NCI-H2171 (cell line): ENCODE measurements at regions not wholly inside any gene's neighbourhood (a gene's known extent, or its start where the extent isn't known, plus 50 kb on each side); places are given as distances from the start of the nearest gene placed in this dataset.
"Not testable (repeated sequence)": the region's sequence is repeated elsewhere in the genome, so short reads cannot be mapped to it uniquely, and the experiment has no call there.

Source experiments
- DNase-seq: peaks from one replicate; lab custom pipeline; 2025; lab: John Stamatoyannopoulos, UW

DNA sequence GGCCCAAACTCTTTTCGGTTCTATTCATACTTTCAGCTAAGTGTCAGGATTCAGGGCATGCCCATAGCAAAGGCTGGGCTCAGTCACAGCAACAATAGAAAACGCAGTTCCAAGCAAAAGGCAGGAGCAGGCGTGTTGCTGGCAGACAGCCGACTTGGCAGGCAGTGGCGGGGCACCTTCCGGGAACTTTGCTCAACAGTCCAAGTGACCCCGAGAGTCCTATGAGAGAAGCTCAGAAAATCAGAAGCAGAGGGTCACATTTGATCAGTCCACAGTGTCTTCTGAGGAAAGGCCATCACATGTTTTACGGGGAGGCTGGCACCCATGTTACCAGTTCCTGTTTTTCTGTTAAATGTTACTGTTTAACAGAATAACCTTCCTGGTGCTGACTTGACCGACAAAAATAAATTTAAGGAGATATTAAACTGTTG lies 115.0 kb downstream of the DACT1 start:
- peak; percentile 25 for DNase-seq

DNA sequence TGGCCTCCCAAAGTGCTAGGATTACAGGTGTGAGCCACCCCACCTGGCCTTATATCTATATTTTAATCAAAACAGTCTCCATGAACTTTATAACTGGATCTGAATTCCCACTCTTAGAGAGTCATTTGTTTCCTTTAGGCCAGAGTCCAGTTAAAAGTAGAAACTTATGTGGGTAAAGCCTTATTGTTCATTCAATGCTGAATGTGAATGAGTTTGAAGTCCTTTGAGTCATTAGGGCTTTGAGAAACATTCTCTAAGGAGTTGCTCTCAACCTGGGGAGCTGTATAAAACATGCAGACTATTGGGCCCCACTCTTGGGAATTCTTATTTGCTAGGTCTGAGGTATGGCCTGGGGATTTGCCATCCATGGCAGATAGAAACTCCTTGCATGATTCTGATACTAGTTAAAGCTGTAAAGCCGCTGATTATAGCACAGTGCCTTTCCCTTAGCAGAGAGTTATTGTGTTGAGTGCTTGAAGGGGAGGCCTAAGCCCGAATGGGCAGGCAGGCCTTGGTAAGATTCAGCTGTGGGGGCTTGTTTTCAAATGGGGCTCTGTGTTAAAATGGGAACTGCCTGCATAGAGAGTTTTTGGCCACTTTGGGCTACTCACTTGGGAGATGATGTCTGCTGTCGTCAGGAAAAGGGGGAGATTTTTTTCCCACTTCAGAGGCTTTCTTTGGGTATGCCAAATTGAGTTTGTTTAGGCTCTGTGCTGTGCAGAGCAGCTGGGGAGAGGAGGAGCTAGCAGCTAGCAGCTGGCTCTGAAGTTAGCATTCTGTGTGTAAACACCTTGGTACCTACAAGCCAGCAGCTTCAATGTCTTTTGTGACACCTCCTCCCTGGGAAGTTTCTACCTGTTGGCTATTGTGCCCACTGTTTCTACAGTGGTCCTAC lies 117.5 kb downstream of the DACT1 start:
- DNase-seq, result peak; percentile 89

DNA sequence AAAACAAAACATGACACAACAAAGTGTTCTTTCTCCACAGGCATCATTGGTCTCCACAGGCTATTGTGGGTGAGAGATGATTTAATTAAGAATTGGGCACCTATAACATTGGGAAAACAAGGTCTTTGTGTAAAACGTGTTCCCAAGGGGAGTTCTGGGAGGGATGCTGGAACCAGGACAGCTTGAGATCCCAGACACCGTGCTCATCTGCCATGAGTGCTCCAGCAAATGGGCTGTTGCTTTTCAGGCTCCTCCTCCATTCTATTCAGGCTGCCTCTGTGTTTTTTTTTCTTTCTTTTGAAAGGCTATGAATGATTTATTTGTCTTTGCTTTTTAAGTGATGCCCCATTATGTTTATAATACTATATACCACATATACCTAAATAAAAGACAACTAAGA lies 122.4 kb downstream of the DACT1 start:
- peak; percentile 32 for DNase-seq

DNA sequence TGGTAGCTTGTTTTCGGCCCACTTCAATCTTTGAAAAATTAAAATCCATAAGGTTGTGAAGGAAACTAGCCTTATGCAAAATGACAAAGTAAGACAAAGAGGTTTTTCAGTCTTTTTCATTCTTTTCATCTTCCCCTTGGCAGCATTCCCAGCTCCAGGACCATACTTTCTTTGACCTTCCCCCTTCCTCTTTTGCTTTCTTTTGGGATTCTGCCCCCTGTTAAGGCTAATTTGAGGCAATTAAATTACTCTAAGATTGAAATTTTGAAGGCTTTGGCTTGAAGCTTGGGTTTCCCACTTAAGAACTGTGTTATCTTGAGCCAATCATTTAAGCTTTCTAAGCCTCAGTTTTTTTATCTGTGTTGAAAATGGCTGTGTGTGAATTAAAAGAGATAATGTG lies 124.9 kb downstream of the DACT1 start:
- no peak for DNase-seq

DNA sequence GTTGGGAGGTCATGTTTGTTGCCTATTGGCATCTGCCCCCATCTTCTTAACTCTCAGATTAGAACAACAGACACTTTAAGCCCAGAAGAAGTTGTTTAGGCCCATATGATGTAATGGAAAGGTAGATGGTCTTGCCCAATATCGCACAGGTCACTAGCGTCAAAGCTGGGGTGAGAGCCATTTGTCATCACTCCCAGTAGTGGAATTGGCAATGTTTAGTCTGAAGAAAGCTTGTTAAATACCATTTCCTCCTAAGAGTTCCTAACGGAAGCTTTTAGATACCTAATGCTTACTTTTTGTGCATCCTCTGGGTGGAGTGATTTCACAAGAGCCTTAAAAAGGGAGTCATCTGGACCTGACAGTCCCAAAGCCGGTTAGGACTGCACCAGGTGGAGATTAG lies 125.4 kb downstream of the DACT1 start:
- DNase-seq, result no peak

DNA sequence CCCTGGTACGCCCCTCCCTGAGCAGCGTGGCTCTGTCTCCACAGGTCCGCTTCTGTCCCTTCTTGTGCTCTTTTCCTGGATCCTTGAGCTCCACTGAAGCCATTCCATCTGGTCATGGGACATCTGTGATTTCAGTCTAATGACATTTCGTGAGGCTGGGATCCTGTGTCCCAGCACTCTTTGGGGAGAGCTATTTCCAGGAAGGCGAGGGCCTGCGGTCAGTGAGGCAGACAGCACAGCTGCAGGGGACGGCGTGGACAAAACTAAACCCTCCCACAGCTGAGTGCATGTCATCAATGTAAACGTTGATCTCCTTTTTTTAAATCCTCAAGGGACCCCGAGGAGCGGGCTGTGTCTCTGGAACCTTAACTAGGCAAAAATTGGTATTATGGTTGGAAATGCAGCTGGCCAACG lies 127.7 kb downstream of the DACT1 start:
- no peak for DNase-seq

DNA sequence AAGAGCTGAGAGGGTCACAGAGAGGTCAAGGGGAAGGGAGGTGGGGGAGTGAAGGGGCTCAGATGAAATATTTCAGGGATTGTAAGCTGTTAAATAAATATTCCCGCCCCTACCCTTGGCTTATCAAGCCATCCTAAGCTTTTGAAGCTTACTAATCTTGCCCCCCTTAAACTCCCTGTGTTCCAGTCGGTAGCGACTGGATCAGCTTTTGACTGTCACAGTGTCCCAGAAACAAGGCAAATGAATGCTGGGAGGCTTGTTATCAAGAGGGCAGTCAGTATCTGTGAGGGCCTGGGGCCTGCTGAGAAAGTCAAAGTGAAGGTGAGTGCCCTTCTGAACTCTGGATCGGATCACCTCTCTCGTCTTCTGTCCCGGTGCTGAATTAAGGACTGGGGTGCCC lies 128.1 kb downstream of the DACT1 start:
- DNase-seq, result no peak

DNA sequence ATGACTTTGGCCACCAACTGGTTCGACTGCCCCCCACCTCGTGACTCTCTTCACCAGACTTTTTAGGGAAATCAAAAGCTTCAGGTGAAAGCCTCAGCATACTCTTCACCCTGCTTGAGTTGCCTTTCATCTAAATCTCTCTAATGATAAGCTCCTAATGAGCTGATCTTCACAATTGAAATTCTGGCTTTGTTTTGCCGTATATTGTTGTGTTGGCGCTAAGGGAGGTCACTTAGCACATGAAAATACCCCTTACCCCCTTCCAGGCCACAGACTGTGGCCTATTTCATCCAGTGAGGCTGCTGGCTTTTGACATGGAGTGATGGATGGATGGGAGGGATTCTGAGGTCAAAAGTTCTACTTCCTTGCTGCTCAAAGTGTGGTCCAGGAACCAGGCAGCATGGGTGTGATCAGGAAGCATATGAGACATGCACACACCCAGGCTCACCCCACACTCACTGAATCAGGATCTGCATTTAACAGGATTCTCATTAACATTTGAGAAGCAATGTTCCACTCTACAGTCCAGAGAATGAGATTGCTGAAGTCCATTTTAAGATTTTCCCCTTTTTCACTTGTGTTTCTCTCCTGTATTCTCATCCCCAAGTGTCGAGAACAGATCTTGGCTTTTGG lies 131.4 kb downstream of the DACT1 start:
- no peak for DNase-seq

DNA sequence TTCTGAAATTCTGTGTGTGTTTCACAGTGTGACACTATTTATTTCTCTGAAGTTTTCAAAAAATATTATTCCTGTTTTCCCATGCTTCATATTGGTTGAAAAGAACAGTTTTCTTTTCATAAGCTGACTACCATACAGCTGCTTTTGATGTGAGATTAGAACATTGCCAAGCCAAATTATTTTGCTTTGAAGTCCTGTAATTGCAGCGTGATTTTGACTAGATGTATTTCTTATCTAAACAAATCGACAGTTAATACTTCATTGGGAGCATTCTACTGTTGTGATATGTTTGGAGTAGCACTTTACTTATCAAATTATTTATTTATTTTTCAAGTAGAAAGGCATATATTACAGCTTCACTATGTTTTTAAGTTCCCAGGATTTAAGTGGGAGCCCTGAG lies 132.0 kb downstream of the DACT1 start:
- DNase-seq, result no peak

DNA sequence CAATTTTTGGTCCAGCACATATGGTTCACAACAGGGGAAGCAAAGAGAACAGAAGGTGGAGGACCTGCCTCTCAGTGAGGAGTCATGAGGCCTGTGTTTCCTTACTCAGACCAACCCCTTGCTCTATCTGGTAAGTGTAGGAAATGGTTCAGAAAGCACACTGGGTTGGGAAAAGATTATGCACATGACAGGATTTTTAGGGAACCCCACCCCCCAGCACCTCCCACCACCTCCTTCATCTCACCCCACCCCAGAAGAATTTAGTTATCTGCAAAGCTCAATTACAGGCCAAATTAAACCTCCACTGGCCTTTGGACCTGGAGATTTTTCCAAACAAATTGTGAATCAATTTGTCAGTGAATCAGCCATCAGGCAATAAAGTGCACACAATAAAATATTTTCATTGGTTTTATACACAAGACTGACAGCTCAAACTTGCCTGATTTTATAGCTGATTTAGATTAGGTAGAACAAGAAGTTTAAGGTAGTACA lies 132.8 kb downstream of the DACT1 start:
- peak; percentile 31 for DNase-seq

DNA sequence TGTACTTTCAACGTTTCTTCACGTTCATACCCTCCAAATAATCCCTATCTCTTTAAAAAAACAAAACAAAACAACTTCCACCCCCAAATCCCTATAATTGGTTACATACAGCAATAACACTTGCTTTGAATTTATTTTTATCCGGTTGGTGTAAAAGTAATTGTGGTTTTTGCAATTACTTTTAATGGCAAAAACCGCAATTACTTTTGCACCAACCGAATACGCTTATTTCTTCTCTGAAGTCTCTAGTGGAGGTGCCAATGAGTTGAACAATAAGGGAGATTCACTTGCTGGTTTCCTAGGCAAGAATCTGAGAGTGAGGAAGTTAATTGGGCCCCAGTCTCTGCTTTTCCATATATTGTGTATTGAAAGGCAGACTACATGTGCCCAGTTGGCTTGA lies 133.3 kb downstream of the DACT1 start:
- DNase-seq, result no peak

DNA sequence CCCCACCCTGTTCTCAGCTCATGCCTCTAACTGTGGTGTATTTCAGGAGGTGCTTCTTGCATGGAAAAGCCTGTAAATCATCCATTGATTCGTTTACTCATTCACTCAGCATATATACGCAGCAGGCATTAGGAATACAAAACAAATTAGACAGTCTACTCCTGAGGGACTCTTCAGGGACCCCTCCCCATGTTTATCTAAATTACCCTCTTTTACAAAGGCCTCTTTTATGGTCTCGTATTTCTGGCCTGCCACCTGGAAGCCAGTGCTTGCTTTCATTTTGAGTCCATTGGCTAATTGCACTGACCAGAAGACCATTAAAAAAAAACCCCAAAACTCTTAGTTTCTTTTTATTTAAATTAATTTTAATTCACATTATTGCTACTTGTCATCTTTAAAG lies 134.4 kb downstream of the DACT1 start:
- DNase-seq, result no peak

DNA sequence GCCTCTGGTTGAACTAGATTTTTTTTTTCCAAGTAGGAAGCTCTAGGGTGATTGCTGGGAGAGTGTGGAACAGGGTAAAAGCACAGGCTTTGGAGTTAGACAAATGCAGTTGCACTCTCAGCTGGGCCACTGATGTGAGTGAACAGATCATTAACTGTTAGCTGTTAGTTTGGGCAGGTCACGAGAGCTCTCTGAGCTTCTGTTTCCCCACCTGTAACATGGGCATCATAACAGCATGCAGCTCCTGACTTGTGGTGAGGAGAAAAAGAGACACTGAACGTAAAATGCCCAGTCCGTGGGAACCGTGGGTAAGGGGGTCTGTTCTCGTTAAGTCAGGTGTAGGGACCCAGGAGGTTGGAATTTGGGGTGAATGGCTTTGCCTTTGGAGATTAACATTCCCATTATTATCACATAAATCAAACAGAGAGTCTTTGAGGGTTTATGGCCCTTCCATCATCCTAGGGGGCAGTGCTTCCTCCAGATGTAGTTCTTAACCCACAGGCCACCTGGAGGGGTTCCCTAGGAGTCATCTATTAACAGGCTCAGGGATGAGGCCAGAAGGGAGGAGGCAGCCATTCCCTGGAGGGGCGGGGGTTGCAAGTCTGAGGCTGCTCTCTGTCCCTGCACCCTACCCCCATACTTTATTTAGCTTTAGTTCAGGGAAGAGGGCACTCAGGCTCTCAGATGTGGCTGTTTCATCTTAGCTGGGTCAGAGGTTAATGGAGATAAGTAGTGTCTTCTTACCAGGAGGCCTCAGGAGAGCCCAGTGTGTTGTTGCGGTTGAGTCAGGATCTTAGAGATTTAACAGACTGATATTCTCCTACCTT lies 135.2 kb downstream of the DACT1 start:
- DNase-seq, result no peak

DNA sequence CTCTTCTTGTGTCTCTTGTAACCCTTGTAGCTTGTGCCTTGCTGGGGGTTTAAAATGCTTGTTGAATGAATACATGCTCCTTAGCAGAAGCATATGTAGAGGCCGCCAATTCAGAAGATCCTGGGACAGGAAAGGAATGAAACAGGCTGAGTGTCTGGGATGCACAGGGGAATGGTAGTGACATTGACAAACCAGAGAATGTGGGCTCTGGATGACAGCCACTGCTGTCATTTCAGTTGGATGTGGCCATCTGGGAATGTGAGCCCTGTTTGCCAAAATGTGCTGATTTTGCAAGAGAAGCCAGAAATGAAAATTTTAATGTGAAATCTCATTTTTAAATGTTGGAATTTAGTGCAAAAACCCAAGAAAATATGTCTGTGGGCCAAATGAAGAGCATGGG lies 136.8 kb downstream of the DACT1 start:
- no peak for DNase-seq

DNA sequence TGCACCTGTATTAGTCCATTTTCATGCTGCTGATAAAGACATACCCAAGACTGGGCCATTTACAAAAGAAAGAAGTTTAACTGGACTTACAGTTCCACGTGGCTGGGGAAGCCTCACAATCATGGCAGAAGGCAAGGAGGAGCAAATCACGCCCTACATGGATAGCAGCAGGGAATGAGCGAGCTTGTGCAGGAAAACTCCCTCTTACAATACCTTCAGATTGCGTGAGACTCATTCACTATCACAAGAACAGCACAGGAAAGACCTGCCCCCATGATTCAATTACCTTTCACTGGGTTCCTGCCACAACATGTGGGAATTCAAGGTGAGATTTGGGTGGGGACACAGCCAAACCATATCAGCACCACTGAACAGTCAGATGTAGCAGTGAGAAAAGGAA lies 137.4 kb downstream of the DACT1 start:
- DNase-seq, result not testable (repeated sequence)

DNA sequence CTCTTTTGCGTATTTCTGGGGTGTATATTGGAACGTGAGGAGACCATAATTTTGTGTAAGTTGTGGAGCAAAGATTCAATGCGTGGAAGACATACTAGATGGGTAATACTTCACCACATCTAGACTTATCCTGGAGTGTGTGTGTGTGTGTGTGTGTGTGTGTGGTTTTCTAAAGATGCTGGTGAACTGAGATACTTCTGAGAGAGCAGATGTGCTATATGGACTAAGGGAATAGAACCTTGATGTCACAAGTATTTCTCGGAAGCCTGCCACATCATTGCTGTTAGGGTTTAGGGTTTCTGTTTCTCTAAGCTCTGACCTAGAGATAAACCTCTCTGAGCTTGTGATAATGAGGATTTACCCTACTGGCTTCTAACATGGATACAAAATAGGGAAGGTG lies 138.8 kb downstream of the DACT1 start:
- no peak for DNase-seq

DNA sequence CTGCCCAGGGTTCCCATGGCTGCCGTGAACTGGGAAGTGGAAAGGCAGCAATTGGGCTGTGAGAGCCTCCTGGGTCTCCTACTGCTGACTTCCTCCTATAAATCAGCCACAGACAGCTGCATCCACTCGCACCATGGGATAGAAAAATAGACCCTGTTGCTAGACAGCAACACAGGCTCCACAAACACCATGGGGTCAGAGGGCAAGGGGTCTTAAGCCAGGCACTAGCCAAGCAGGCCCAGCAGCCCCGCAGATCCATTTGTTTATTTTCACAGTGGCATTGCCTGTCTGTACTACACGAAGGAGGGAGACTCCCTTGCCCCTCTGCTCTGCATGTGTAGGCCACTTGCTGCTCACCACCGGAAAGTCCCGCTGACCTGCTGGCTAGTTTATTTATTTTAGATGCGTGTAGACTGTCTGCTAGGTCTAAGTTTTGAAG lies 139.8 kb downstream of the DACT1 start:
- DNase-seq, result no peak

DNA sequence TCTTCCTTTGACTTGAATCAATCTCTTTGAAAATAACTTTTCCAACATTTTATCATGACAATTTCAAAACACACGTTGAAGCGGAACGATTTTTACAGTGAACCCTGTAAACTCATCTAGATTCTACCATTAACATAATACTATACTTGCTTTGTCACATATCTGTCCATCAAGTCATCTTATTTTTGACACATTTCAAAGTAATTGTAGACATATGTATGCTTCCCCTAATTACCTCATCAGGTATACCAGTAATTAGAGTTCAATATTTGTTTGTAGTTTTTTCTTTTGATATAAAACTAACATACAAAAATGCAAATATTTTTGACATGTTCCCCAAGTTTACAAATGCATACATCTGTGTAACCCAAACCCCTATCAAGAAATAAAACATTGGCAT lies 140.4 kb downstream of the DACT1 start:
- no peak for DNase-seq

DNA sequence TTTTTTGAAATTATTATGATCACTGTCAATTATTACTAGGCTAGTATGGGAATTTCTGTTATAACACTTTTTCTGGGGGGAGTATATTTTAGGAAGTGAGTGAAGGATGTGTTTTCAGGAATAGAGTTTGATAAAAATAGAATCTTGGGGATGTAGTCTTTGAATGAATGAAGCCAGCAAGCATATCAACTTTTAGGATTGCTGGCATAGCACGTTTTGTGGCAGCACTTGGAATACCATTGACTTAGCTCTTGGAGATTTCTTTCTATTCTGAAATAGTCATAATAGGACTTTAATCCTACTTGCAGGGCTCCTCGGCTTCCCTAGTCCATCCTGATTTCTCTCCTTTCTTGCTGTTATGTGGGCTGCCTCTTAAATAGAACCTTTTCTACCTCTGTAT lies 141.6 kb downstream of the DACT1 start:
- no peak for DNase-seq

DNA sequence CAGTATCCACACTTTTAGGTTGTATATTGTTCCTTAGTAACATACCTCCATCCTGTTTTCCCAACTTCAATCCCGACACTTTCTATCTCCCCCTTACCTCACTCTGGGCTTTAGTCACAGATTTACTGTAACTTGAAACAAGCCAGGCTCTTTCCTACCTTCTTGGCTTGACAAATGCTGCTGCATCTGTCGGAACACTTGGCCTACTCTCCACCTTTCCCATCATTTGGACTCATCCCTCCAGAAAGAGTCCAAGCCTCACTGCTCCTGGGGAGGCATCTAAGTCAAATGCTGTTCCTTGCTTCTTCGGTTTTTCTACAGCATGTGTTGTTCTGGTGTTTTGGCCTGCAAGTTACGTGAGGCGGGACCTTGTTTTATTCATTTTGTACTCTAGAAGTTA lies 142.4 kb downstream of the DACT1 start:
- DNase-seq, result no peak

DNA sequence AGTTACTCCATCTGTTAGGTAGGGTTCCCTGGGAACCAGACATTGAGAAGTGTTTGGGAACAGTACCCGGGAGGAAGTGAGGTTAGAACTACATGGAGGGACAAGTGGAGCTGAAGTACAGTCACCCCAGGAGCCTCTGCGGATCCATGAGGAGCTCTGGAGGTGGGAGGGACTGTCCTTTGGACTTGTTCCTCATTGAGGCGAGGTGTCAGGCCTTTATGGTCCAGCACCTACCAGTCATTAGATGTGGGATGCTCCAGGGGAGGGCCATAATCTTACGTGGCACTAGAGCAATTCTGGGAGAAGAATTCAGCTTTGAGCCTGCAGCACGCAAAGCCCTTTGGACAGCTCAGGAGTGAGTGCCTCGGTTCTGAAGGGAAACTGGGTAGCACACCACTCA lies 142.8 kb downstream of the DACT1 start:
- no peak for DNase-seq

DNA sequence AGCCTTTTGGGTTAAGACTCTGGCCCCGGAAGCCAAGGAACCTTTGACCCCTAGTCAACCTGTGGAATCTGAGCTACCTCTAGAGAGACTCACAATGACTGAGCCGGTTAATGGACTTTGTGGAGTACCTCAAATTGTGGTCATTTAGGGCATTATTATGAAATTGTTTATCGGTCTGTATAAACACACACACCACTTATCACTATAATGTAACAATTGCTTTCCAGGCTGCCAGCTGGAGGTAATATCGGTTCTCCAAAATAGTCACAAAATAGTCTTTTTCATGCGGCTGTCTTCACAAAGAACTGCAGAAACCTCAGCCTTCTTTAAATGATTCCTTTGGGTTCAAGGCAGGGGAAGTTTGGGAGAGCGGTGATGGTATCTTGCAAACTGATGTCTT lies 144.2 kb downstream of the DACT1 start:
- no peak for DNase-seq
